HG02938 (cell line): ENCODE measurements at regions not wholly inside any gene's neighbourhood (a gene's known extent, or its start where the extent isn't known, plus 50 kb on each side); places are given as distances from the start of the nearest gene placed in this dataset.
"Not testable (repeated sequence)": the region's sequence is repeated elsewhere in the genome, so short reads cannot be mapped to it uniquely, and the experiment has no call there.

Experiments
- ATAC-seq: cut with Tn5 transposase; IDR thresholded peaks from one replicate; pipeline ENCODE4 v1.9.1; 2021; ENCODE audit warnings: mild to moderate bottlenecking, moderate library complexity; ENCODE audit not compliant: unreplicated experiment

DNA sequence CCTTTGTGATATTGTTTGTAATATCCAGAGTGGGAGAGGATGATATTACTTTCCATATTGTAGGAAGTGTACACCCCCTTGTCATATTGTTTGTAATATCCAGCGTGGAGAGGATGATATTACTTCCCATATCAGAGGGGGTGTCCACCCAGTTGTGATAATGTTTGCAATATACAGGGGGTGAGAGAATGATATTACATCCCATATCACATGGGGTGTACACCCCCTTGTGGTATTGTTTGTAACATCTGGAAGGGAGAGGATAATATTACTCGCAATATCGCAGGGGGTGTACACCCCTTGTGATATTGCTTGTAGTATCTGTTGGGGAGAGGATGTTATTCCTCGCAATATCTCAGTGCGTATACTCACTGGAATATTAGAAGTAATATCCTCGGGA lies 61.5 kb downstream of the PRSS23 start:
- no peak for ATAC-seq

DNA sequence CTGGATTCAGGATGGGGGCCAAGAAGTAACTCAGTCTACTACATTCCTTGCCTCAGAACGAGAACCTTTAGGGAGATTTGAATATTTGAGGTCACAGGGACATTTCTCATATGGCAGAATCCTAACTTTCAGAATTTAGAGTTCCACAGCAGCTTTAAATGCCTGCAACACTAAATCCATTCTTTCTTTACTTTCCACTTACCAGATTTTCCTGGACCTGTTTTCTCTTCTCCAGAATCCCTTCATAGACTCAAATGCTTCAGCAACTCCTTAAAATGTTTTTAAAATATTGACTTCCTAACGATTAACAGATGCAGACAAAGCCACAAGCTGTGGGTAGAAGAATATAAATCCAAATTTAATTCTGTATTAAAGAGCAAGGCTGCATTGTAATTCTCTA lies 63.1 kb downstream of the PRSS23 start:
- no peak for ATAC-seq

DNA sequence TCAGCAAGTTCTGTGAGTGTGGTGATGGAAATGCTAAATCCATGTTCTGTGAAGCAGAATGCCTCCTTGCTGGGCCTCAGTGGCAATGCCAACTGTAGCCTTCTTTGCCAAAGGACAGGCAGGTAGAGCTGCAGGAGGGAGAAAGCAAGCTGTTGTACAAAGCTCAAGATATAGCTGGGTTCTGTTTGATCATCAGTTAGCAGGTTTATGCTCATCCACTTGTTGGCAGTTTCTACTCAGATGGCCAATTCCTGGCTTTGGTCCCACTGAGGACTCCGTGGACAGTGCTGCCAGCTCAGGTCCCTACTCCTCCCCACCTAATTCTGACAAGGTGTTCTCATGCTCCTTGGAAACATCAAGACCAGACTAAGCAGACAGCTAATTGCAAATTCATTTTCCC lies 65.1 kb downstream of the PRSS23 start:
- ATAC-seq = no peak

DNA sequence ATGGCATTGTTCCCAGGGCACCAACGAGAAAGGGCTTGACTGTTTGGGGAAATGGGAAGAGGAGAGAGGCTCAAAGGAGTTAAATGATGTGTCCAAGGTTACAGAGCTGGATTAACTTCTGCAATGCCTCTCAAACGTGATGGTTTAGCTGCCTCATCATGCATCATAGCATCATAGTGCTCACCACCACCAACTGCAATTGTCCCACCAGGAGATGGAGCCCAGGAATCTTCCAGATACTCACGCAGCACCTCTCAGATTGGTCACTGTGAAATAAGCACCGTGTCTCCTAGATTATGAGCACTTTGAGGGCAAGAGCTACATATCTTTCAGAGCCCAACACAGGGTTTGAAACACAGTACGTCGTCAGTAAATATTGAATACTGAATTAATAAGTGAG lies 69.2 kb downstream of the PRSS23 start:
- no peak for ATAC-seq

DNA sequence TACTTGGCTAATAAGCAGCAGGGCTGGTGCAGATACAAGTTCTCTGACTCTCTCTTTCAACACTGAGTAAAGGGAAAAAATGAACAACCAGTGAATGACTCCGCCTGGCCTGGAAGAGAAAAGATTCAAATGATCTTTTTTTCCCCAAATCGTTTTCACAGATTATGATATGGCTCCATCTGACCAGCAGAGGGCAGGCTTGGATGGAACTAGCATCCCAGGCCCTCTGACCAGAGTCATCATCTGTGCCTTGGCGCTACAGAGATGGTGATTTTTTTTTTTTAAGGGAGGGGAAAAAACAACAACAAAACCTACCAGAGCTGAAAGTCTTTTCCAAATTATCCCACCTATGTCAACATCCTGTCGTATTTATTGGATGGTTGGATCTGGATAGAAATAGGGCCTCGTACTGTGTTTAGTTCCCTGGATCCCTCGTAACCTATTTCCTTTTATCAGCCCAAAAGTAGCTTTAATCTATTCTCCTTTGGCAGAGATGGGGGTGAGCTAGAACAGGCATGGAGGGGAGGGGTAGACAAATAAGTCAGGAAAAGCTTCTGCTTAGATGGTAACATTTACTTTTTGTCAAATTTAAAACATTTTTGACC lies 69.7 kb downstream of the PRSS23 start:
- ATAC-seq = peak; percentile 72

DNA sequence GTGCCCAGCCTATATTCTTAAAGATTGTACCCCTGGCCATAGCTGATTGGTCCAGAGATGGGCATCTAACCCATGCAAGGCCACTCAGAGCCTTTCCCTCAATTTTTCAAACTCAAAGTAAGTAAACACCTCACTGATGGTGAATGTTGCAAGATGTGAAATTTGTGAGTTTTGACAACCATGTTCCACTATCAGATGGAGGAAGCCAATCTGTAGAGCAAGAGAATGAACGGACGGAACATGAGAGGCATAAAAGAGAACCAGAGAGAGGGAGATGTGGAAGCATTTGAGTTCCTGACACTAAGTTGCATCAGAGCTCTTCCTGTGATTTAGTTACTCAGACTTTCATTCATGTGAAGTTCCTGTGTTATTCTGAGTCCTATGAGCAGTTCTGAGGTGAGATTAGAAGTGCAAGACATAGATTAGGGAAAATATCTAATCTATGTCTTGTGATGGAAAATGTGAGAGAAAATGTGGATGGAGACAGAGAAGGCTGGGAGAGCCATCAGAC lies 73.3 kb downstream of the PRSS23 start:
- ATAC-seq = no peak

DNA sequence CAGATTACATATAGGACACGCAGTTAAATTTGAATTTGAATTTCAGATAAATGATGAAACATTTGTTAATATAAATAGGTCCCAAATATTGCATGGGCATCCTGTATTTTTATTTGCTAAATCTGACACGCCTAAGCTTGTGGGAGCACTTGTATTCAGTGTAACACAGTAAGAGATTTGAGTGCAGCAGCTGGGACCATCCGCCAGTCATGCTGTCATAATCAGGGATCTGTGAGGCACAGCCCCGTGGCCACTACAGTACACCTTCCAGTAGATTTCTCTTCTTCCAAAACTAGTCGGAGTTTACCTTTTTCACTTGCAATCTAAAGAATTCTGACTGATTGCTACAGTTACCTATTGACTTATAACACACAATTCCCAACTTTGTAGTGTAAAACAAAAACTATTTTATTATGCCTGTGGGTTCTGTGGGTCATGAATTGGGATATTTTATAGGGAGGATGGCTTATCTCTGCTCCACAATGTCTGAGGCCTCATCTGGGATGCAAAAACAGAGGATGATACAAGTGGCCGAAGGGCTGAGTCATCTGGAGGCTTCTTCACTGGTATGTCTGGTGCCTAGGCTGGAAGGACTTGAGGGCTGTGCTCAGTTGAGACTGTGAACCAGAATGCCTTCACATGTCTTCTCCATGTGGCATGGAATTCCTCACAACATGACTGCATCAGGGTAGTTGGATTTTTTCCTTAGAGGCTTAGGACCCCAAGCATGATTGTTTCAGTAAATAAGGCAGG lies 74.1 kb downstream of the PRSS23 start:
- no peak for ATAC-seq

DNA sequence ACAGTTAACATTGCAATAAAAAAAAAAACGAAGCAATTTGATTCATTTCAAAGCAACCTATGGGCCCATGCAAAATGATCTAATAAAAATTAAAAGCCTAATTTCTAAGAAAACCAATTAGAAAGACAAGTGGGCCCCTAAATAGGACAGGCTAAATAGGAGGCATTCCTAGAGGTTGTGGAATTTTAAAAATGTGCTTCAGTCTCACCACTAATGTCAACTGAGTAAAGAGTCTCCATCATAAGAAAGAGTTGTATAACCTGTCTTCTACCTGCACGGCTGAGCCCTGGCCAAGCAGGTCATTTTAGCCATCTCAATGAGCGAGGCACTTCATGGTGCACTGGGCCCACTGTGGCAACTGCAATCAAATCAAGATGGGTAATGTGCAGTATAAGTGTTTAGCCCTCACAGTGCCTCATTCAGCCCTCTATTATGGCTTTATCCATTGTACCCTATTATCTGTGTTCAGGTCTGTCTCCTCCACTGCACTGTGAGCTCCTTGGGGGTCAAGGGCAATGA lies 76.4 kb downstream of the PRSS23 start:
- no peak for ATAC-seq

DNA sequence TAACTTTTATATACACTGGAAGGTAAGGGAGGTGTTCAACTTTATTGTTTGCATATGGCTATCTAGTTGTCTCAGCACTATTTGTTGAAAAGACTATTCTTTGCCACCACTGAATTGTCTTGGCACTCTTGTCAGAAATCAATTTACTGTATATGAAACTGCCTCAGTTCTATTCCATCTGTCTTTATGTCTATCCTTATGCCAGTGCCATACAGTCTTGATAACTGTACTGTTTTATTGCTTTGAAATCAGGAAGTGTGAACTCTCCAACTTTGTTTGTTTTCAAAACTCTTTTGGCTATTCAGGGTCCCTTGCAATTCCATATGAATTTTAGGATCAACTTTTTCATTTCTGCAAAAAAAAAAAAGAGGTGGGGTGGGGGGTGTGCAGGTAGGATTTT lies 77.2 kb downstream of the PRSS23 start:
- ATAC-seq = no peak

DNA sequence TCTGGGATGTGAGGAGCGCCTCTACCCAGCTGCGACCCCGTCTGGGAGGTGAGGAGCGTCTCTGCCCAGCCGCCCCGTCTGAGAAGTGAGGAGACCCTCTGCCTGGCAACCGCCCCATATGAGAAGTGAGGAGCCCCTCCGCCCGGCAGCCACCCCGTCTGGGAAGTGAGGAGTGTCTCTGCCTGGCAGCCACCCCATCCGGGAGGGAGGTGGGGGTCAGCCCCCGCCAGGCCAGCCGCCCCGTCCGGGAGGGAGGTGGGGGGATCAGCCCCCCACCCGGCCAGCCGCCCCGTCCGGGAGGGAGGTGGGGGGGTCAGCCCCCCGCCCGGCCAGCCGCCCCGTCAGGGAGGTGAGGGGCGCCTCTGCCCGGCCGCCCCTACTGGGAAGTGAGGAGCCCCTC lies 76.0 kb downstream of the FZD4 start:
- not testable (repeated sequence) for ATAC-seq

DNA sequence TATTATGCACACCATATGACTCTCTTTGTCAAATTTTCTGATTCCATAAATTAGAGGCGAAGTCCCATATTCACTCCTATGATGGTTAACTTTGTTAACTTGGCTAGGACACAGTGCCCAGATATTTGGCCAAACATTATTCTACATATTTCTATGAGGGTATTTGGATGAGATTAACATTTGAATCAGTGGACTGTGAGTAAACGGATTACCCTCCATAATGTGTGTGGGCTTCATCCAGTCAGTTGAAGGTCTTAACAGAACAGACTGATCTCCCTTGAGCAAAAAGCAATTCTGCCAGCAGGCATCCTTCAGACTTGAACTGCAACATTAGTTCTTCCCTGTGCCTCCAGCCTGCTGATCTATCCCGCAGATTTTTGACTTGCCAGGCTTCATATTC lies 69.9 kb downstream of the FZD4 start:
- no peak for ATAC-seq

DNA sequence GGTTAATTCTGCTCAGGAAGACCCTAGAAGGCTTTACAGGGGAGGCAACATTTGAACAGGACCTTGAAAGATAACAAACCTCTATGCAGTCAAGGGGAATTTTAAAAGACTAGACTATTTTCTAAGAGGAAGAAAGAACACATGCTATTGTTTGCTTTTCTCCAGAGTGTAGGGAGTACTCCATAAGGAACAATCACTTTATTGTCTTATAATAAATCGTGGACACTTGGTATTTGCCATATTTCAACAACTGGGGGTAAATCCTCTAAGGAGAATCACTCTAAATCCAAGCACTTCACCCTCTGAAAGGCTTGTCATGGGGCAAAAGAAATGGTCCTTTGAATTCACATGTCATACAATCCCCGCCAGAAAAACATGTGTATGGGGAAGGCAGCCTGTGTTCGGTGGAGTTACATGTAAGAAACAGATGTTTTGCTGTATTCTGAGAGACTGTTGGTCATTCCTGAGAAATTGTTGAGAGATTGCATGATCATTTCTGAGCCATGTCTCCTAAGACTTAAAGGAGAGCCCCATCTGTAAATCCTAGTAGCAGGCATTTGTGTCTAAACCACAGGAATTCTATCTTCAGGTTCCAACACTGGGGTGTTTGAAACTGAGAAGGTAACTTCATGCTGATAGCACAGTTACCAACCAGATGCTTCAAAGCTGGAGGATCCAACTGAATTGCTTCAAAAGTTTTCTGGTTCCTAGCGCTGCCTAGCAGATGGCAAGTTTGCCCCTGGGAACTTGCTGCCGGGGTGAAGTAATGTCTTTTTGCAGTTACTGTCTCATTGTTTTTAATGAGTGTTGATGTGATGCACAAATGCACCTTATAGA lies 66.8 kb downstream of the FZD4 start:
- ATAC-seq = no peak

DNA sequence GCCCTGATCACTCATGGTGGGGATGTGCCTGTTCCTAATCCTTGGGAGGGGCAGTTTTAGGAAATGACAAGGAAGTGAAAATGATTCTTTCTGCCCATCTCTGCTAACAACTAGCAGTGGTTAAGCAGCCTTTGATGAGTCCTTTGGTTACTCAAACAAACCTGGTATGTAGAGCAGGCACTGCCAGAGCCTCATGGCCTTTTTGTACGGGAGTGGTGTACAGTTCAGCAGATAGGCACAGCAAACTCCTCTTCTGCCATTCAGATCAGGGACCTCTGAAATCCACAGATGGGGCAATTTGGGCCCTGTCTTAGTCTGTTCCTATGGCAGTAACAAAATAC lies 66.2 kb downstream of the FZD4 start:
- no peak for ATAC-seq

DNA sequence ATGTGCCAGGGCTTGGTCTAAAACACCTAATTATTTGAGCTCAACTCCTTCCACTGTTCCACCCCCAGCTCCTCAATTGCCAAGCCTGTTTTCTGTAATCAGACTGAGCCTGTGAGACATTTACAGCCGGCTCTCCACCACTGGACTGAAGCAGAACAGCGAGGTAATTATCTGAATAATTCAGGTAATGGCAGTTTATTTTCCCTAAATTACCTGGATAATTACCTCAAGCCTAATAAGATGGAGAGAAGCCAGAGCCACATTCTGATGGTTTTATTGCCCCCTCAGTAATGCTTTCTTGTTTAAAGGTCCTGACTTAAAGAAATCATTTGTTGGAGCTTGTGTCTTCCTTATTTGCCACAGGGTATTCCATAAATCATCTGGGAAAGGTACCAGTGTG lies 64.2 kb downstream of the FZD4 start:
- ATAC-seq = no peak

DNA sequence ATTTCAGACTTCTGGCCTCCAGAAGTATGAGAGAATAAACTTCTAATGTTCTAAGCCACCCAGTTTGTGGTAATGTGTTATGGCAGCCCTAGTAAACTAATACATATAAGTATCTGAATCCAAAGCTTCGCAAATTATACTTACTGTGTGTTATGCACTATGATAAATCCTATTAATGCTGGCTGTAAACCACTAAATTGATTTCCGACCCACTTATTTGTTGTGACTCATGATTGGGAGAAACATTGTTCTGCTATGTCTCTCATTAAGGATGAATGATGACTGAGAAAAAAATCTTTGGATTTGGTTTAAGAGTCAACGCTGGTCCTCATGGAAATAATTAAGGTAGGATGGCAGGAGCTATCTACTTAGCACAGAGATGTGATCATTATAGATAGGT lies 62.0 kb downstream of the FZD4 start:
- no peak for ATAC-seq
